Stimulated activated CD8-positive, alpha-beta memory T cell treated with anti-CD3 and anti-CD28 coated beads, Interleukin-4, amount 100 ng/mL, for 4 hours (primary cell): ENCODE measurements at regions not wholly inside any gene's neighbourhood (a gene's known extent, or its start where the extent isn't known, plus 50 kb on each side); places are given as distances from the start of the nearest gene placed in this dataset.

Experiments used
- DNase-seq, 2 donors: peaks; one replicate each; pipeline ENCODE4 v3.0.0-alpha.2; 2020; ENCODE audit warnings: low read depth in 2 of 2, low spot score in 1 of 2

DNA sequence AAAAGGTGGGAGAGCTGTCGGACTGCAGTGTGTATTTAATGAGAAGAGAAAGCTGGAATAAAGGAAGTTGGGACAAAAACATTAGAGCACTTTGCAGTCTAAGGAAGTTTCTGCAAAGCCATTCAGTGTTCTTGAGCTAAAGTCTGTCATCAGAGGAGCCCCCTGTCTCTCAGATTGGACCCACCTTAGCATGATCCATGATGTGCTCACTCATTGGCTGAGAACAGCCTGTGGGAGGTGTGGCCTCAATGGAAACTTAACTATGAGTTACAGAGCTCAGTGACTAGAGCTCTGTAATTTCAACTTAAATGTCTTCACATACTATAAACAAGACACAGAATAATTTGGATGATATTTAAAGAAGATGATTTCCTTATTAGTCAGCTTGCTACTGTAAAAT, 437.0 kb downstream of the BTBD3 start:
- DNase-seq, result no peak

DNA sequence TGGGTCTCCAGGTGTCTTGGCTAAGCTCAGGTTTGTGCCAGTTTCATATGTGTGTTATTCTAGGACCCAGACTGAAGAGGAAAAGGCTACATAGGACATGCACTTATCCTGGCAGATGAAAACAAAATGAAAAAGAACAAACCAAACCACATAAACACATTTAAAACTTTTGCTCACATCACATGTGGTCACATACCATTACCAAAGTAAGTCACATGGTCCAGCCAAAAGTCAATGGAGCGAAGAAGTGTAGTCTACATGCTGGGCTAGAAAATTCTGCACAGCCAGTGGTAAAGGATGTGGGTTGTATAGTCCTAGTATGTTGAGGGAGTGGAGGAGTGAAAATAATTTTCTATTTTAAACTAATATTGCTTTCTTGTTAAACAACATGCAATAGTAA, 437.5 kb downstream of the BTBD3 start:
- no peak for DNase-seq

DNA sequence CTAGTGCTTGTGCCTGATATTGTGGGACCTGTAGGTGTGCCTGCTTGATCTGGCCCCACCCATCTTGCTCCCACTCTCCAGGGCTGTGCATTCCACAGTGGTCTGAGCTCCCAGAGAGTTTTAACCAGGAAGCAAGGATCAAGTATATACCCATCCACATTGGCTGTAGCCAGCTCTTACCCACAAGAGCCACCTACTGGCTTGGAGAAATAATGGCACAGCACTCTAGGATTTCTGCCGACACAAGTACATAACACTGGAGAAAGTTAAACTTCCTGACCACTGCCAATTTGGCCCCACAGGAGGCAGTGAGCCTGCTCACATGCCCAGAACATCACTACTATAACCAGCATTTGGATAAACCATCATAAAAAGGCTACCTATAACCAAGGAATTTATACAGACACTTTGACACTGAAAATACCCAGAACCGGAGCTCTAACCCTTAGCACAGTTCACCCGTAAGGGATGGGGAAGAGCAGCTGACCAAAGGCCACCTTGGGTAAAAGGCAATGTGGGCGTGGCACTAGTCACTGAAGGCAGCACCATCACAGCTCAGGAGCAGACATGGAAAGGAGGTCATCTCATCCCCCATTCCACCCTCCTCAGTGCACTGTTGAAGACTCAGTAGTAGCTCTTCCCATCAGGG, 440.4 kb downstream of the BTBD3 start:
- no peak for DNase-seq

DNA sequence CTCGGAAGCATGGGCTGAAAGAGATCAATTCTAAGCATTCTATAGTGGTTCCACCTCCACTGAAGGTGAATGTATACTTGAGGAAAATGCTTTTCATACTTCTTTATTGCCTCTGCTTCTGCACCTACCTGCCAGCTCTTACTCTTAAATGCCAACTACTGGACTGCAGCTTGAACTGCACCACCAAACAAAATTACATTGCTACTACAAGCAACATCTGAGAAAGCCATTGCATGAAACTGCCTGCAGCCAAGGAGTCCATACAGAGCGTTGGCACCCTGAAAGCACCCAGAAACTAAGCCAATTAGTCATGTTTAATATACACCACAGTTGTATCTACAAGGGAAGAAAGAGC, 440.9 kb downstream of the BTBD3 start:
- no peak for DNase-seq

DNA sequence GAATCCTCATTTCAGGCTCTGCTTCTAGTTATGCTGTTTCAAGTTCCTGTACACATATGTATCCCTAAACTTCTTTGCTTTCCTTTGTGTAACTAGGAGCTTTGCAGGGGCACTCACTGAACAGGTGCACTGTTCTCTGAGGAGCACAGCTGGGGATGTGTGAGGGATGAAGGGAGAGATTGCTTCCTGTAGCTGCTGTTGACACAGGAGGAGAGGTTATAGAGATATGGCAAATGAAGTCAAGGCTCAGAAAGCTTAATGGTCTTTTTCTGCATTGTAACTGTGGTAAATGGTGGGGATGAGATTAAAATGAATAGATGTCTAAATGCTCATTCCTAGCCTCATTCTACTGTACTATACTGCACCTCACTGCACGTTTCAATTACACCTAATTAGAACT, 454.3 kb downstream of the BTBD3 start:
- no peak for DNase-seq

DNA sequence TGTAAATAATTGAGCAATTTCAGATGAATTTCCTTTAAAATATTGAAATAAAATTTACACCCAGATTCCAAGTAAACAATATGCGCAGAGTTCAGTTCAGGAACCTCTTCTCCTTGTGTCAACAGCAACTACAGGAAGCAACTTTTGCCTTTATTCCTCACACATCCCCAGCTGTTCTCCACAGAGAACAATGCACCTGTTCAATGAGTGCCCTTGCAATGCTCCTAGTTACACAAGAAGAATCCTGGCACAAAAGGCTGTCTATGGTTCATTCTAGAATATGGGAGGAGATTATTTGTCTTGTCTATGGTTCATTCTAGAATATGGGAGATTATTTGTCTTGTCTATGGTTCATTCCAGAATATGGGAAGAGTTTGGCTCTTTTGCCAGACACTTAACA, 454.9 kb downstream of the BTBD3 start:
- no peak for DNase-seq

DNA sequence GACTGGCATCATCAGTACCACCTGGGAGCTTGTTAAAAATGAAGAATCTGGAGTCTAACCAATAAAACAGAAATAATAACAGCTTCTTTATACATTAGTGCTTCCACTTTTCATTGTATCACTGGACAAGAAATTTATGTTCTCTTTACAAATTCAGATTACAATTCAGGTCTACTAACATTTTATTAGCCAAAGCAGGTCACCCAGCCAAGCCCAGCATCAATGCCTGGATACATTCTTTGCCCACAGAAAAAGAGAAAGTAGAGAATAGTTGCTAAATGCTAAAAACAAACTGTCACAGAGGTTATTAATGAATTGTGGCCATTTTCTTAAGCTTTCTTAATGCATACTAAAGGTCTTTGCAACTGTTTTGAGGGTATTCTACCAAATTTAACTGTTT, 458.3 kb downstream of the BTBD3 start:
- DNase-seq, result no peak

DNA sequence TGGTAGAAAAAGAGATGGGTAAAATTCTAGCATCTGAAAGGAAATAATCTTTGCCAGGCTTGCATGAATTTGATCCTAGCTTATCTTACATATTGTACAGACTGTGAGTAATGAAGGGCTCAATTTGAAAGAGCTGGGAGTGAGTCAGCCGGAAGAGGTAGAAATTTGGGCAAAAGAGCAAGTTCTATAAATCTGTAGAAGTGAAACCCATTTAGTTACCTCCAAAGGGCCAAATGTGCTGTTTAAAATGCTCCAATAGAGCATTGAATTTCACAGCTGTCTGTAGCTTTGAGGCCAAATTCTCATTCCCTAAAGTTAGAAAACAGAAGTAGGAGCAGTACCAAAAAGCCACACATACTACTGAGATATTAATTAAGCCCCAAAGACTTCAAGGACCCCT, 466.1 kb downstream of the BTBD3 start:
- no peak for DNase-seq

DNA sequence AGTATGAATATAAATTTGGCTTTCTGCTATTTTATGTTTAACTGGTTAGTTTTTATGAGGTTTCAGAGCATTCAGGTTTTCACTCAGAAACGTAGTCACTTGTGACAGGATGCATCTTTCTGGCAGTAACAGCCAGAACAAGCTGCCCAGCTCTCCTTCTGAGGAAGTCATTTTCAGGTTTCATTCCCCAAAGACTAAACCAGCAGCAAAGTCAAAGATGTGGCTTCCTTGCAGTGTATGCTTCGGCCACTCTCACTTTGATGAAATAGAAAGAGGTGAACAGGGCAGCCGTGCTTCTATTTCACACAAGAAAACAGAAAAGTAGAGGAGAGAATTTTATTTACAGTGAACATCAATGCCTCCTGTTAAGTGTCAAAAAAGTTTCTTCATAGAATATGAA, 469.1 kb downstream of the BTBD3 start:
- no peak for DNase-seq

DNA sequence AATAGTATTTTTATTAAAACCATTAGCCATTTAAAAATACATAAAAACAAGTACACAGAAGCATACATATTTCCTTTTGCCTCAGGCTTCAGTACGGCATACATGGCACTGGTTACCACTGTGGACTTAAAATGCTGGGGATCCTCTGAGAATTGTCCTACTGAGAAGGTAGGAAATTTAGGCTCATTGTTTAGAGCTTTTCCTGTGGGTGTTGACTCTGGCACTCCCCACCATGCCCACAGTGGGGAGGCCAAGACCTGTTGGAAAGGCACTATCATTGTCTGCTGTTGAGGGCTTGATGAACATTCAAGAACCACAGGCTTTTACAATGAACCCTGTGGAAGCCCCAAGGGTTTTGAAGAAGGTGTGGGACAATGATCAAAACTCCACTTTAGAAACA, 473.4 kb downstream of the BTBD3 start:
- no peak for DNase-seq

DNA sequence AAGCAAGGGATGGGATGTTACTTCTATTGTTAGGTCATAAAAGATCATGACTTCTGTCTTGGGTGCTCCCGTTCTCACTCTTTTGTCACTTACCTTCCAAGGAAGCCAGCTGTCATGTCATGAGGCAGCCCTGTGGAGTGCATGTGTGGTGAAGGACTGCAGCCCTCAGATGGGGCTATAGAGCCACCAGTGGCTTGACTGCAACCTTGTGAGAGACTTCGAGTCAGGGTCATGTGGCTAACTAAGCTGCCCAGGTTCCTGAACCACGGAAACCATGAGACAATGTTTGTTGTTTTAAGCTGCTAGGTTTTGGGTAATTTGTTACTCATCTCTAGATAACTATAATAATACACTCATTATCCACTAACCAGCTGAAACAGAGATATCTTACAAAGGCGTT, 477.1 kb downstream of the BTBD3 start:
- no peak for DNase-seq

DNA sequence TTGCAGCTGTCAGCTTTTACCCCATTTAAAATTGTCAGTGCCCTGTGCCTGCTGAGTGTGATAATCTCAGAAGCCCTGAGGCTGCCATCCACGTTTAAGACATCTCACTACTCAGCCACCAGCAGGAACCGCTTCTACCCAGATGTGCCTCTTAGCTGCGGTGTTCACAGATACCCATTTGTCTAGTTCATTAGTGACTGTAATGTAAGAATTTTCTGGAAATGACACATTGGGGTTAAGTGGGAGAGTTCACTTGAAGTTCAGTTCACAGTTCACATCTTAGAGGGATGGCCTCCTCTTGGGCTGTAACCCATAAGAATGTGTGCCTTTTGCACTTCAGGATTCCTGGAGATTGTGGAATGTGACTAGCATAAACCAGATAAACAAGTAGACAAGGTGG, 477.7 kb downstream of the BTBD3 start:
- DNase-seq, result no peak

DNA sequence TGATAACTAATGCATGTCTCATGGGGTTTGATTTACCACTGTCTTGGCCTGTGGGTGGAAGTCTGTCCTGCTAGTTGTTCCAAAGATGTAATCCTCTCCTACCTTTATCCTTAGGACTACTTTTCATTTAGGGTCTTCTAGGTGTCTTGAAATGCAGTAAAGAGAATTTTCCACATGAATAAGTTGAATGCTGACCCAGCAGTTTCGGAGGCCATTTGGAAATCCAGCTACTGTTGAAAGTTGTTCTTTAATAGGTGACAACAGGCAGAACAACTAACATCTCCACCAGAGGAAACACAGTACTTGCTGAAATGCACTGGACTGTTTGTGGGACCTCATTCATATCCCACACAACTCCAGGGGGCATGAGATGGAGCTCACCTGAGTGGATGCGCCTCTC, 478.1 kb downstream of the BTBD3 start:
- DNase-seq, result no peak

DNA sequence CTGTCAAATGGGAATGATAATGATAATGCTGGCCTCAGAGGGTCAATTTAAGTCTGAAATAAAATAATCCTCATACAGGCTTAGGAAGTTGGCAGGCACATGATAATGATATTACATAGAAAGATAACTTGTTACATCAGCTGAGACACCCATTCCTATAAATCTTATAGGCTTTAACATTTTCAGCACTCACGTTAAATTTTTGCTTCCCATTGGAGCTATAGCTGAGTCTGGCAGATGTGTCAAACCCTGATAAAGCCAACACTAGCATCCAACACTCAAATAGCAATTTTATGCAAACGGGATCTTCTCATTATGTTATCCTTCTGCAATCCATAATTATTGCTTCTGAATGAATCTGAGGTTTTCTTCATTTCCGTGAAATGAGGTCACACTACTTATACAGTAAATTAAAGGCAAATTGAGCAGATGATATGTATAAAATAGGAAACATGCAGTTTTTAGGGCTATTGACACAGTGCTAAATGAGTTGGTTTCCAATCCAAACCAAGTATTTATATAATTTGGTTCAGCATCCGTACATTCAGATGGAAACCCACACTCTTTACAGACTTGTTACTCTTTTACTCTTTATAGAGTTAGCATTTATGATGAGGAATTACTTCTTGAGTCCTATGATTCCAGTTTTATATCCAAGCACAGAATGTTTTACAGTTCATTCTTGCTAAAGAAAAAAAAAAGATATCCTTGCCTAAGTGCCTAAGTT, 481.6 kb downstream of the BTBD3 start:
- no peak for DNase-seq

DNA sequence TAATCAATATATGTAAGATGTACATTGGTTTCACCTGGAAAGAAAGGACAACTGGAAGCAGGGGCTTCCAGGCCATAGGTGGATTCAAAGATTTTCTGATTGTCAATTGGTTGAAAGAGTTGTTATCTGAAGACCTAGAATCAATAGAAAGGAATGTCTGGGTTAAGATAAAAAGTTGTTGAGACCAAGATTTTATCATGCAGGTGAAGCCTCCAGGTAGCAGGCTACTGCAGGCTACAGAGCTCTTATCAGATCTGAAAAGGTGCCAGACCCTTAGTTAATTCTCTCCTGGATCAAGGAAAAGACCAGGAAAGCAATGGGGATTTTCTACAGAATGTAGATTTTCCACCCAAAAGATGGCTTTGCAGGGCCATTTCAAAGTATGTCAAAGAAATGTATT, 487.2 kb downstream of the BTBD3 start:
- DNase-seq, result no peak

DNA sequence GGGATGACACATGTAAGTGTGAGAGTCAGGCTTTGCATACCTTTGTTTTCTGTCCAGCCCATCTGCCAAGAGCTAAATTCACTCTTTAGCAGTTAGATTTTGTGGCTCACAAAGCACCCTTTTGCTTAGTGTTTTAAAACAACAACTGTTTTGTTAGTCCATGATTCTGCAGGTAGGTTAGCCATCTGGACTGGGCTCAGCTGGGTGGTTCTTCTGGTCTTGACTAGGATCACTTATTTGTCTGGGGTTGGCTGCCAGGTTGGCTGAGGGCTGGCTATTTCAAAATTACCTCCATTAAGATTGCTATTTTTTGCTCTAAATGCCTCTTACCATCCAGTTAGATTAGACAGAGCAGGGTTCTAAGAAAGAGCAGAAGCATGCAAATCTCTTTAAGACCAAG, 489.3 kb downstream of the BTBD3 start:
- DNase-seq, result no peak

DNA sequence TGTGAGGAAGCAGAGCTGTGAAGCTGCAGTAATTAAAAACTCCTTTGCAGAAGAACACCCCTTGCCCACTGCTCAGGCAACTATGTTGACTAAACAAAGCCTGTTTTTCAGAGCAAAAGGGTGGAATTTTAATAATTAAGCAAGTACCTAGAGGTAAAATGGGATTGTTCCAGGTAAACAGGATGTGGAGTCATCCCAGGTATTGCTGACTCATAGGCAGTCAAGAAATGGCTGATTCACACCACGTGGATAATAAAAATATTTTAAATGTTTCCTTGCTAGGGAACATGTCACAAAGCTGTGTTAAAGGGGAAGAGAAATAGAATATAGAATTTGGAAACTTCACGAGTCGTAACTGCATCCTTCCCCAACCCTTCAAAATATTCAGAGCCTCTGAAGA, 491.8 kb downstream of the BTBD3 start:
- no peak for DNase-seq

DNA sequence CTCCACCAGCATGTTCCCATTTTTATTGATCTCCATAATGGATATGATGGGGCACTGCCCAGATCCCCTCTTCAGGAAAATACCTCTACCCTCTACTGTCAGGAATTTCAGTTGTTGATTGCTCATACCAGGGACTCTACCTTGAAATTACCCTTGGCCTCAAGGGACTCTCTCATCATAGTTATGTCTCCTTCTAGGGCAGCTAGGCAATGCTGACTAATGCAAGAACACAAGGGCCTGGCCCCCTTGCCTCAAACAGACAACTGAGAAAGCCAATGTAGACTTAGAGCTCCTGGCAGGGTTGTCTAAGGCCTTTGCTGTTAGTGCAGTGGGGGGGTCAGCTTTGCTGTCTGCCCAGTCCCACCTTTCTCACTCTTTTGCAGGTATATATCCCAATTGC, 493.1 kb downstream of the BTBD3 start:
- no peak for DNase-seq

DNA sequence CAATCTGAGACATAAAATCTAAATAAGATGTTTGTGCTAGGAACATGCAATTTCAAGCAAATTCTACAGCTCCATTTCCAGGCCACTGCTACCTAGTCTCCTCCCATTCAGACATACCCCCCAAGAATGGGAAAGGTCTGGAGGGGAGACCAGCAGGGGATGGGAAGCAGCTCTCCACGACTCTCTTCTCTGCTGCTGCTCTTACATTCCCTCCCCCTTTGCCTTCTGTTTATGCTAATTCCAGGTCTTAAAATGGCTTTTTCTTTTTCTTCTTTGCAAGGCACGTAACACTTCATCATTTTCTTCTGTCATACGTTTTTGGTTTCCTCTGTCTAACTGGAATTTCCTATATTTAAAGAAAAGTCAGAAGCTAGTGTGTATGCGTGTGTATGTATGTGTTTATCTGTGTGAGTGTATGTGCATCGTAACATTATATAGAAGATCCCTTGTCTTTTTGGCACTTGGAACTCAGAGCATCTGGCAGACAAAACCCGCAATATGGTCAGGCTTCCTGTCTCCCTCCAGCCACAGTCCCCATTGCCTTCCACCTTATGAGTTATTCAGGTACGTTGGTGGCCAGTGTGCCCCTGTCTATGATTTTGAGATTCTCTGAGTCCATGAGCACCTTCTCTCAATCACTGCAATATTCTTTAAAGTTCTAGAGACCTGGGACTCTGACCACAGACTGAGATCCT, 493.7 kb downstream of the BTBD3 start:
- no peak for DNase-seq

DNA sequence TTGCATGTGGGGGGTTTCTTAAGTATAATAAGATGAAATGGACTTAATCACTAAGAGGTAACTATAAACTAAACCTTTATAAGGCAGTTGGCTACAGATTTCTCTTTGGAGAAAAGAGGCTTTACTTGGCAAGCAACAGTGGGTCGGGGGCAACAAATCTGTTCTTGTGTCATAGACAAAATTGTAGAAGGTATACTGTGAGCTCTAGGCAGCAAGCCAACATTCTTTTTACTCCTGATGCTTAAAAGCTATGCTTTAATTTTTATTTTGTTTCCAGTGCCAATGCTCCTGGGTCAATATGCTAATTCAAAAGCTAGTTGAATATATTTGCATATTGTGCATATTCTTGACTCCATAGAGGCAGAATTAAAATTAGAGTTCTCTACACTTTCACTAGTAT, 495.4 kb downstream of the BTBD3 start:
- no peak for DNase-seq

DNA sequence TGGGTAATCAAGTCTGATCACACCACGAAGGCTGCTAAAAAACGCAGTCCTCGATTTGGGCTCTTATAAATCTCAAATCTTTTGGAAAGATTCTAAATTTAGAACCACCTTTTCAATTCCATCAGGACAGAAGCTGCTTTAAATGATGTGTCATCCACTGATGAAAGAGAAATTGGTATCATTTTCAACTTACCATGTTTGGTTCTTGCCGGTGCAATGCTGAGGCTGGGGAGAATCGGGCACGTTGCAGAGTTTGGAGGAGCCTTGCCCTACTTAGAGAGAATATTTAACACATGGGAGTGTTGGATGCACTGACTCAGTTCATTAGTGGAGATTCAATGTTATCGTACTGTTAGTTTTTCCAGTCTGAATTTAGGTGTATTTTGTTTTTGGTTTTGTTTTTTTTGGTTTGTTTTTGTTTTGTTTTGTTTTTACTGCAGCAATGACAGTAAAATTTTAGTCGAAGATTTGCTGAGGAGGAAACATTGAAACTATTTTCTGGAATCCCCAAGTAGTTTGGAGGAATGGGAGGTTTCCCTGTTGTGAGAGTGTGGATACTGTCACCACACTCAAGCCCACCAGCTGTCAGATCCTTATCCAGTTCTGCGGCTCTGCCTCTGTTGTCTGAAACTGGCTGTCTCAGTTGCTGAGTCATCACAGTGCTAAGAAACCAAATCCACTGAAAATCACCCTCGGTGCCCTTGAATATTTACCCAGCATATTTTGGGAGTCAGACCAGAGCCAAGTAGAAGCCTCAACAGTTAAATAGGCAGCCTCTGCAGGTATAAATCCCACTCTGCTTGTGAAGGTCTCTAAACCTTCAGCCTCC, 497.0 kb downstream of the BTBD3 start:
- DNase-seq, result no peak

DNA sequence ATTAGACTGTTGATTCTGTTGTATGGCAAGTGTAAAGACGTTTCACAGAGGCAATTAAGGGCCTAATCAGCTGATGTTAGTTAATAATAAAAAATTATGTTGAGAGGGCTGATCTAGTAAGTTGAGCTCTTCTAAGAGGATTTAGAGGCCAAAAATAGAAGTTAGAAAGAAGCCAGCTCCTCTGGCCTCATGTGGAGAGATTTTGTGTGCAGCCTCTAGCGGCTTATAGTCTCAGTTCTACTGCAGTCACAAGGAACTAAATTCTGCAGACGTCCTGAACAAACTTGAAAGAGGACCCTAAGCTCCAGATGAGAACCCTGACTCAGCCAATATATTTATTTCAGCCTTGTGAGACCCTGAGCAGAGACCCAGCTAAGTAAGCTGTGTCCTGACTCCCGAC, 498.6 kb downstream of the BTBD3 start:
- no peak for DNase-seq
